GM18498 (cell line): ENCODE measurements at regions not wholly inside any gene's neighbourhood (a gene's known extent, or its start where the extent isn't known, plus 50 kb on each side); places are given as distances from the start of the nearest gene placed in this dataset.

ENCODE experiments used
- ATAC-seq: cut with Tn5 transposase; IDR thresholded peaks from one replicate; pipeline ENCODE4 v1.9.1; 2021; ENCODE audit warnings: mild to moderate bottlenecking, moderate library complexity; ENCODE audit not compliant: unreplicated experiment

GRCh38 chr17:36813357-36813756, 123.9 kb upstream of the LHX1 start:
- no peak for ATAC-seq

GRCh38 chr17:36813957-36814563, 123.2 kb upstream of the LHX1 start:
- no peak for ATAC-seq

- ATAC-seq: no peak
Observed at GRCh38 chr17:36814958-36815357, 122.3 kb upstream of the LHX1 start.

- ATAC-seq: no peak
Observed at GRCh38 chr17:36816214-36816906, 120.9 kb upstream of the LHX1 start.

- no peak for ATAC-seq
Observed at GRCh38 chr17:36816907-36817288, 120.4 kb upstream of the LHX1 start.

- ATAC-seq: no peak
Observed at GRCh38 chr17:36817483-36818048, 119.7 kb upstream of the LHX1 start.

GRCh38 chr17:36818134-36818825, 119.0 kb upstream of the LHX1 start:
- ATAC-seq: no peak

GRCh38 chr17:36823850-36824677, 113.2 kb upstream of the LHX1 start:
- no peak for ATAC-seq

- ATAC-seq: no peak
Observed at GRCh38 chr17:36824678-36825101, 112.6 kb upstream of the LHX1 start.

- no peak for ATAC-seq
Observed at GRCh38 chr17:36825113-36825512, 112.2 kb upstream of the LHX1 start.

GRCh38 chr17:36825521-36825920, 111.8 kb upstream of the LHX1 start:
- ATAC-seq: no peak

- ATAC-seq: no peak
Observed at GRCh38 chr17:36825951-36826350, 111.3 kb upstream of the LHX1 start.

GRCh38 chr17:36827081-36827480, 110.2 kb upstream of the LHX1 start:
- no peak for ATAC-seq

- no peak for ATAC-seq
Observed at GRCh38 chr17:36829676-36830075, 107.6 kb upstream of the LHX1 start.

- no peak for ATAC-seq
Observed at GRCh38 chr17:36833279-36833678, 104.0 kb upstream of the LHX1 start.

- ATAC-seq: no peak
Observed at GRCh38 chr17:36835036-36835435, 102.2 kb upstream of the LHX1 start.

- ATAC-seq: no peak
Observed at GRCh38 chr17:36837195-36837938, 99.9 kb upstream of the LHX1 start.

GRCh38 chr17:36837939-36838272, 99.4 kb upstream of the LHX1 start:
- ATAC-seq: no peak

- no peak for ATAC-seq
Observed at GRCh38 chr17:36839256-36839655, 98.0 kb upstream of the LHX1 start.

GRCh38 chr17:36840796-36841195, 96.5 kb upstream of the LHX1 start:
- ATAC-seq: no peak
